ENCODE measurements at regions not wholly inside any gene's neighbourhood (a gene's known extent, or its start where the extent isn't known, plus 50 kb on each side); places are given as distances from the start of the nearest gene placed in this dataset.
"Not testable (repeated sequence)": the region's sequence is repeated elsewhere in the genome, so short reads cannot be mapped to it uniquely, and the experiment has no call there.

- H3K4me1 Mint-ChIP-seq, DNase-seq, H3K27me3 Mint-ChIP-seq, H3K36me3 Mint-ChIP-seq, H3K27ac Mint-ChIP-seq, H3K4me3 Mint-ChIP-seq, CTCF ChIA-PET: not testable (repeated sequence)
- H3K9me3 Mint-ChIP-seq: peaks cover 28% of the 10 kb centered on the region
These were observed 334.8 kb downstream of the CWH43 start for GRCh38 chr4:49320725-49321410.

DNA sequence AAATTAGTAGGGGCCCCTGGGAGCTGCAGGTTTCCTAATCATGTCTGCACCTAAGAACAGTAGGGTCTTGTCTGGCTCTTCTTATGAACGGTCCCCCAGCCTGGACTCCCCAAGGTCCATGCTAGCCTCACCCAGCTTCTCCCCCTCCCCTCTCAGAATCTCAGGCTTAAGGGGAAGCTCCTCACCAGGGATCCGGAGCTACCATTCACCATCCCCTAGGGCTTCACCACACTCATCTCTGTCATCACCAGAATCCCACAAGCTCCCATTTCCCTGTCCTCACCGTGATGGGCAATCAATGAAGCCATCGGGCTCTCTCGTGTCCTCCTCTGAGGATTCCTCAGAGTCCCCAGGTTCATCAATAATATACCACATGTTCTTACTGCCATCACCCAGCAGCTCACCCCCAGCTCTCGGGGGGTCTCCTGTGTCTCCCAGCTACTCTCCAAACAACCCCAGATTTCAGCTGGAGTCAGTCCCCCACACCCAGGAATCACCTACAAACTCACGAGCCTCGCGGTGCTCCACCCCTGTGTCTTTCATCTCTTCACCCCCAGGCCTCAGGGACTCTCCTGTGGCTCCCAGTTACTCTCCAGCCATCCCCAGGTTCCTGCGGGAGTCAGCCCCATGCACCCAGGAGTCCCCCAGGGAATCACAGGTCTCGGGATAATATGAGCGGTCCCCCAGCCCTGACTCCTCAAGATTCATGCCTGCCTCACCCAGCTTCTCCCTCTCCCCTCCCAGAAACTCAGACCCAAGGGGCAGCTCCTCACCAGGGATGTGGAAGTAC lies 335.6 kb downstream of the CWH43 start:
- DNase-seq, H3K27ac Mint-ChIP-seq, H3K4me3 Mint-ChIP-seq, H3K27me3 Mint-ChIP-seq, H3K4me1 Mint-ChIP-seq, H3K36me3 Mint-ChIP-seq, CTCF ChIA-PET: not testable (repeated sequence)
- peaks cover 23% of the 10 kb centered on the region for H3K9me3 Mint-ChIP-seq

DNA sequence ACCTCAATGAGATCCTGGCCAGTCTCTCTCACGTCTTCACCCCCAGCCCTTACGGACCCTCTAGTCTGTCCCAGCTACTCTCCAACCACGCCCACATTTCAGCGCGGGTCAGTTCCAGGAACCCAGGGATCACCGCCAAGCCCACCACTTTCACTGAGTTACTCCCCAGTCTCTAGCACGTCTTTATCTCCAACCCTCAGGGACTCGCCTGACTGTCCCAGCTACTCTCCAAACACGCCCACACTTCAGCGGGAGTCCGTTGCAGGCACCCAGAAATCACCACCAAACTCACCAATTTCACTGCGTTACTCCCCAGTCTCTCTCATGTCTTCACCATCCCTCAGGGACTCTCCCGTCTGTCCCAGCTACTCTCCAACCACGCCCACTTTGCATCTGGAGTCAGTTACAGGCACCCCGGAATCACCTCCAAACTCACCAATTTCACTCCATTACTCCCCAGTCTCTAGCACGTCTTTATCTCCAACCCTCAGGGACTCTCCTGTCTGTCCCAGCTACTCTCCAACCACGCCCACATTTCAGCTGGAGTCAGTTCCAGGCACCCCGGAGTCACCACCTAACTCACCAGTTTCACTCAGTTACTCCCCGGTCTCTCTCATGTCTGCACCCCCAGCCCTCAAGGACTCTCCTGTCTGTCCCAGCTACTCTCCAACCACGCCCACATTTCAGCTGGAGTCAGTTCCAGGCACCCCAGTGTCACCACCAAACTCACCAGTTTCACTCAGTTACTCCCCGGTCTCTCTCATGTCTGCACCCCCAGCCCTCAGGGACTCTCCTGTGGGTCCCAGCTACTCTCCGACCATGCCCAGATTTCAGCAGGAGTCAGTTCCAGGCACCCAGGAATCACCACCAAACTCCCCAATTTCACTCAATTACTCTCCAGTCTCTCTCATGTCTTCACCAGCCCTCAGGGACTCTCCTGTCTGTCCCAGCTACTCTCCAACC lies 336.8 kb downstream of the CWH43 start:
- H3K36me3 Mint-ChIP-seq, H3K4me3 Mint-ChIP-seq, H3K27me3 Mint-ChIP-seq, DNase-seq, CTCF ChIA-PET, H3K4me1 Mint-ChIP-seq, H3K27ac Mint-ChIP-seq: not testable (repeated sequence)
- peaks cover 21% of the 10 kb centered on the region for H3K9me3 Mint-ChIP-seq

DNA sequence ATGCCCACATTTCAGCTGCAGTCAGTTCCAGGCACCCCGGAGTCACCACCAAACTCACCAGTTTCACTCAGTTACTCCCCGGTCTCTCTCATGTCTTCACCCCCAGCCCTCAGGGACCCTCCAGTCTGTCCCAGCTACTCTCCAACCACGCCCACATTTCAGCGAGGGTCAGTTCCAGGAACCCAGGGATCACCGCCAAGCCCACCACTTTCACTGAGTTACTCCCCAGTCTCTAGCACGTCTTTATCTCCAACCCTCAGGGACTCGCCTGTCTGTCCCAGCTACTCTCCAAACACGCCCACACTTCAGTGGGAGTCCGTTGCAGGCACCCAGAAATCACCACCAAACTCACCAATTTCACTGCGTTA lies 337.5 kb downstream of the CWH43 start:
- CTCF ChIA-PET, H3K27ac Mint-ChIP-seq, H3K4me3 Mint-ChIP-seq, DNase-seq, H3K27me3 Mint-ChIP-seq, H3K4me1 Mint-ChIP-seq, H3K36me3 Mint-ChIP-seq: not testable (repeated sequence)
- H3K9me3 Mint-ChIP-seq: peaks cover 21% of the 10 kb centered on the region
